SK-N-SH treated with all-trans-retinoic acid at 6 μM for 48 hours (cell line): ENCODE measurements at regions not wholly inside any gene's neighbourhood (a gene's known extent, or its start where the extent isn't known, plus 50 kb on each side); places are given as distances from the start of the nearest gene placed in this dataset.

Experiments used
- ATAC-seq: fragments of 200-7000 bp; cut with Tn5 transposase; 3 replicates; pipeline ENCODE4 v1.9.1; 2020; ENCODE audit warnings: mild to moderate bottlenecking, moderate library complexity
- ARNTL ChIP-seq: fragments of 450-650 bp; formaldehyde crosslinking; IDR thresholded peaks from 2 replicates; pipeline ENCODE4 v1.5.0; 2020; ENCODE audit warnings: low read depth, mild to moderate bottlenecking, moderate library complexity, borderline replicate concordance
- BACH2 ChIP-seq: fragments of 250-450 bp; sonication (Bioruptor Pico); IDR thresholded peaks from 2 replicates; pipeline ENCODE4 v1.9.0; 2021; ENCODE audit warnings: mild to moderate bottlenecking, borderline replicate concordance
- CSDC2 ChIP-seq: fragments of 250-450 bp; sonication (Bioruptor Pico); IDR thresholded peaks from 2 replicates; pipeline ENCODE4 v1.5.0; 2020; ENCODE audit warnings: mild to moderate bottlenecking, moderate library complexity
- ESRRG ChIP-seq: fragments of 250-450 bp; sonication (Bioruptor Pico); IDR thresholded peaks from 2 replicates; pipeline ENCODE4 v1.6.1; 2021; ENCODE audit warnings: mild to moderate bottlenecking
- GLIS3 ChIP-seq: fragments of 250-450 bp; sonication (Bioruptor Pico); IDR thresholded peaks from 2 replicates; pipeline ENCODE4 v1.5.0; 2020; ENCODE audit warnings: mild to moderate bottlenecking, moderate library complexity
- ISL1 ChIP-seq: fragments of 250-450 bp; sonication (Bioruptor Pico); IDR thresholded peaks from 2 replicates; pipeline ENCODE4 v2.1.2; 2022; ENCODE audit warnings: mild to moderate bottlenecking, moderate library complexity
- POU6F1 ChIP-seq: fragments of 250-450 bp; sonication (Bioruptor Pico); IDR thresholded peaks from 2 replicates; pipeline ENCODE4 v1.8.0; 2021; ENCODE audit warnings: low read depth, mild to moderate bottlenecking, moderate library complexity, borderline replicate concordance
- RARB ChIP-seq: fragments of 250-450 bp; sonication (Bioruptor Pico); IDR thresholded peaks from 2 replicates; pipeline ENCODE4 v1.8.0; 2021; ENCODE audit warnings: mild to moderate bottlenecking, moderate library complexity
- TCF4 ChIP-seq: fragments of 250-450 bp; sonication (Bioruptor Pico); IDR thresholded peaks from 2 replicates; pipeline ENCODE4 v1.8.0; 2021; ENCODE audit warnings: mild to moderate bottlenecking, moderate library complexity, borderline replicate concordance
- TSHZ2 ChIP-seq: fragments of 250-450 bp; sonication (Bioruptor Pico); IDR thresholded peaks from 2 replicates; pipeline ENCODE4 v1.5.0; 2020; ENCODE audit warnings: mild to moderate bottlenecking, moderate library complexity
- ZC3H10 ChIP-seq: fragments of 250-450 bp; sonication (Bioruptor Pico); IDR thresholded peaks from 2 replicates; pipeline ENCODE4 v1.5.1; 2021; ENCODE audit warnings: mild to moderate bottlenecking, moderate library complexity
- ZFP3 ChIP-seq: fragments of 250-450 bp; sonication (Bioruptor Pico); IDR thresholded peaks from 2 replicates; pipeline ENCODE4 v1.5.0; 2020; ENCODE audit warnings: mild to moderate bottlenecking, moderate library complexity
- ZFP30 ChIP-seq: fragments of 450-650 bp; formaldehyde crosslinking; IDR thresholded peaks from 2 replicates; pipeline ENCODE4 v1.5.0; 2022; ENCODE audit warnings: mild to moderate bottlenecking, moderate library complexity
- ZNF565 ChIP-seq: fragments of 450-650 bp; formaldehyde crosslinking; conservative IDR thresholded peaks from 2 replicates; pipeline ENCODE4 v1.5.0; 2020; ENCODE audit warnings: low read depth, mild to moderate bottlenecking, moderate library complexity
- ZNF8 ChIP-seq: fragments of 450-650 bp; formaldehyde crosslinking; IDR thresholded peaks from 2 replicates; pipeline ENCODE4 v1.5.0; 2020; ENCODE audit warnings: mild to moderate bottlenecking, moderate library complexity
- TF ChIP-seq, protein P1 (sequence below): fragments of 250-450 bp; sonication (Bioruptor Pico); IDR thresholded peaks from 2 replicates; pipeline ENCODE4 v1.5.1; 2021; ENCODE audit warnings: mild to moderate bottlenecking, moderate library complexity
- TF ChIP-seq, protein P2 (sequence below): fragments of 250-450 bp; sonication (Bioruptor Pico); IDR thresholded peaks from 2 replicates; pipeline ENCODE4 v1.8.0; 2020; ENCODE audit warnings: mild to moderate bottlenecking, moderate library complexity, borderline replicate concordance

- no peak for ATAC-seq
- no peak for TF ChIP-seq POU6F1 (CRISPR knock-in tag)
- TF ChIP-seq TSHZ2 (CRISPR knock-in tag): no peak
- no peak for TF ChIP-seq RARB (CRISPR knock-in tag)
- no peak for TF ChIP-seq ZC3H10 (CRISPR knock-in tag)
- no peak for TF ChIP-seq ZFP30
- TF ChIP-seq ZNF8: no peak
- no peak for TF ChIP-seq BACH2 (CRISPR knock-in tag)
- TF ChIP-seq, protein P1, sequence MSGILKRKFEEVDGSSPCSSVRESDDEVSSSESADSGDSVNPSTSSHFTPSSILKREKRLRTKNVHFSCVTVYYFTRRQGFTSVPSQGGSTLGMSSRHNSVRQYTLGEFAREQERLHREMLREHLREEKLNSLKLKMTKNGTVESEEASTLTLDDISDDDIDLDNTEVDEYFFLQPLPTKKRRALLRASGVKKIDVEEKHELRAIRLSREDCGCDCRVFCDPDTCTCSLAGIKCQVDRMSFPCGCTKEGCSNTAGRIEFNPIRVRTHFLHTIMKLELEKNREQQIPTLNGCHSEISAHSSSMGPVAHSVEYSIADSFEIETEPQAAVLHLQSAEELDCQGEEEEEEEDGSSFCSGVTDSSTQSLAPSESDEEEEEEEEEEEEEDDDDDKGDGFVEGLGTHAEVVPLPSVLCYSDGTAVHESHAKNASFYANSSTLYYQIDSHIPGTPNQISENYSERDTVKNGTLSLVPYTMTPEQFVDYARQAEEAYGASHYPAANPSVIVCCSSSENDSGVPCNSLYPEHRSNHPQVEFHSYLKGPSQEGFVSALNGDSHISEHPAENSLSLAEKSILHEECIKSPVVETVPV (CRISPR knock-in tag): no peak
- TF ChIP-seq ARNTL (CRISPR knock-in tag): no peak
- no peak for TF ChIP-seq ESRRG
- no peak for TF ChIP-seq CSDC2 (CRISPR knock-in tag)
- no peak for TF ChIP-seq GLIS3 (CRISPR knock-in tag)
- no peak for TF ChIP-seq ISL1 (CRISPR knock-in tag)
- TF ChIP-seq ZNF565: no peak
Observed at GRCh38 chr7:372932-373791, 83.2 kb downstream of the FOXL3 start.

GRCh38 chr7:373818-374705 lies 84.1 kb downstream of the FOXL3 start:
- TF ChIP-seq, protein P2, sequence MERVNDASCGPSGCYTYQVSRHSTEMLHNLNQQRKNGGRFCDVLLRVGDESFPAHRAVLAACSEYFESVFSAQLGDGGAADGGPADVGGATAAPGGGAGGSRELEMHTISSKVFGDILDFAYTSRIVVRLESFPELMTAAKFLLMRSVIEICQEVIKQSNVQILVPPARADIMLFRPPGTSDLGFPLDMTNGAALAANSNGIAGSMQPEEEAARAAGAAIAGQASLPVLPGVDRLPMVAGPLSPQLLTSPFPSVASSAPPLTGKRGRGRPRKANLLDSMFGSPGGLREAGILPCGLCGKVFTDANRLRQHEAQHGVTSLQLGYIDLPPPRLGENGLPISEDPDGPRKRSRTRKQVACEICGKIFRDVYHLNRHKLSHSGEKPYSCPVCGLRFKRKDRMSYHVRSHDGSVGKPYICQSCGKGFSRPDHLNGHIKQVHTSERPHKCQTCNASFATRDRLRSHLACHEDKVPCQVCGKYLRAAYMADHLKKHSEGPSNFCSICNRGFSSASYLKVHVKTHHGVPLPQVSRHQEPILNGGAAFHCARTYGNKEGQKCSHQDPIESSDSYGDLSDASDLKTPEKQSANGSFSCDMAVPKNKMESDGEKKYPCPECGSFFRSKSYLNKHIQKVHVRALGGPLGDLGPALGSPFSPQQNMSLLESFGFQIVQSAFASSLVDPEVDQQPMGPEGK: no peak
- TF ChIP-seq CSDC2 (CRISPR knock-in tag) (no peak), TCF4 (CRISPR knock-in tag) (no peak), ISL1 (CRISPR knock-in tag) (no peak)
- no peak for ATAC-seq

DNA sequence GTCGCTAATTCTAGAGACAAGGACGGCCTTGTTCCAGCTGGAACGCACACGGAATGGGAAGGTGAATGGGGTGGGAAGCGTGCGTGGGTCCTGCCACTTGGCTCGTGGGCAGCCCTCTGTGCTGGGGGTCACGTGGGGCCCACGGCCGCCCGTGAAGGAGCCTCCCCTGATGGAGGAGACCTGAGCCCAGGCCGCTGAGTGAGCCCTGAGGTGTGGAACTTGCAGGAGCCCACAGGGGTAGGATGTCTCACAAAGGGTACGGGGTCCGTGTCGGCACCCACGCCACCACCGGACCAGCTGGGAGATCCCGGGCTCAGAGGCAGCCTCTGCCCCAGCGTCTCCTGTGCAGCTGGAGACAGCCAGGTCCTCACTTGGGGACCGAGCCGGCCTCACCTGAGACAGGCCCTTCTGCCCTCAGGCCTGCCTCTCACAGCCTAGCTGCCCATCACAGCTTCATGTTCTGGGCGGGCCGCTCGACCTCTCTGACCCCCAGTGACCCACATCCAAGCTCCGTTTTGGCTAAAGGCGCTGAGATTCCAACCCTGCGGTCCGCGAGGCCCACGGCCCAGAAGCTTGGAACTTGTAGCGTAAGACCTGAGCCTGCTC lies 84.8 kb downstream of the FOXL3 start:
- TF ChIP-seq TSHZ2 (CRISPR knock-in tag) (no peak), ZFP30 (no peak), ZNF565 (no peak), ZFP3 (CRISPR knock-in tag) (no peak), ESRRG (no peak), GLIS3 (CRISPR knock-in tag) (no peak), ZNF8 (no peak), CSDC2 (CRISPR knock-in tag) (no peak), BACH2 (CRISPR knock-in tag) (no peak)
- TF ChIP-seq, protein P2: no peak
- TF ChIP-seq, all 23 proteins: peak for 0
- ATAC-seq: no peak
